IMR-90 (cell line): ENCODE measurements at regions not wholly inside any gene's neighbourhood (a gene's known extent, or its start where the extent isn't known, plus 50 kb on each side); places are given as distances from the start of the nearest gene placed in this dataset.

Experiments
- ATAC-seq: fragments of 200-7000 bp; cut with Tn5 transposase; 2 replicates; pipeline ENCODE4 v1.9.1; 2020; ENCODE audit warnings: low read depth, mild to moderate bottlenecking, moderate library complexity
- BruUV-seq: library from RNA; stranded (reverse); fragments of 400-500 nt; replicated peaks from 2 replicates; lab custom pipeline; 2021; lab: Mats Ljungman, UMichigan
- CTCF ChIA-PET: fragments of 300-600 bp; formaldehyde crosslinking; extraction: SDS; loops from one replicate; lab custom pipeline; 2021; ENCODE audit warnings: antibody characterized with exemption; lab: Yijun Ruan, JAX
- POLR2A ChIA-PET: fragments of 300-600 bp; sonication (Branson Sonifier 250); formaldehyde crosslinking; loops from one replicate; lab custom pipeline; 2022; ENCODE audit warnings: antibody characterized with exemption; ENCODE audit not compliant: unreplicated experiment; lab: Charles Lee
- DNase-seq: peaks from one replicate; pipeline ENCODE4 v3.0.0; 2013
- H2AFZ ChIP-seq: replicated peaks from 2 replicates; pipeline ENCODE3; 2013; ENCODE audit warnings: low read length, mild to moderate bottlenecking; ENCODE audit not compliant: poor library complexity
- H2AK5ac ChIP-seq: 2 replicates; pipeline ENCODE4 v1.6.1; 2013; ENCODE audit warnings: low read depth, low read length, inconsistent platforms
- H2AK9ac ChIP-seq: replicated peaks from 2 replicates; pipeline ENCODE3; 2013; ENCODE audit warnings: mild to moderate bottlenecking, low read depth, low read length, moderate library complexity; ENCODE audit not compliant: poor library complexity
- H2BK120ac ChIP-seq: 2 replicates; pipeline ENCODE4 v1.6.1; 2013; ENCODE audit warnings: low read depth, low read length, inconsistent platforms
- H2BK15ac ChIP-seq: 3 replicates; pipeline ENCODE4 v1.6.1; 2013; ENCODE audit warnings: low read depth, low read length, inconsistent platforms
- H2BK20ac ChIP-seq: 2 replicates; pipeline ENCODE4 v1.6.1; 2013; ENCODE audit warnings: low read depth, mild to moderate bottlenecking, inconsistent platforms, low read length, moderate library complexity
- H2BK5ac ChIP-seq: 2 replicates; pipeline ENCODE4 v1.6.1; 2013; ENCODE audit warnings: mild to moderate bottlenecking, low read depth, low read length, inconsistent platforms; ENCODE audit not compliant: poor library complexity, severe bottlenecking
- H3K14ac ChIP-seq: replicated peaks from 2 replicates; pipeline ENCODE4 v1.6.1; 2013; ENCODE audit warnings: low read depth, low read length, inconsistent platforms
- H3K18ac ChIP-seq: 2 replicates; pipeline ENCODE4 v1.6.1; 2013; ENCODE audit warnings: low read depth, low read length, control low read depth
- H3K23ac ChIP-seq: 2 replicates; pipeline ENCODE4 v1.6.1; 2013; ENCODE audit warnings: low read depth, low read length, inconsistent platforms
- H3K27ac ChIP-seq: 2 replicates; pipeline ENCODE4 v1.5.1; 2013; ENCODE audit warnings: mild to moderate bottlenecking, control low read depth, low read length; ENCODE audit not compliant: insufficient read depth
- H3K27me3 ChIP-seq: 2 replicates; pipeline ENCODE4 v1.6.1; 2013; ENCODE audit warnings: low read length; ENCODE audit not compliant: control insufficient read depth, insufficient read depth
- H3K36me3 ChIP-seq: 2 replicates; pipeline ENCODE4 v1.6.1; 2013; ENCODE audit warnings: low read length, mixed read lengths; ENCODE audit not compliant: control insufficient read depth, insufficient read depth
- H3K4ac ChIP-seq: 2 replicates; pipeline ENCODE4 v1.6.1; 2013; ENCODE audit warnings: low read depth, low read length, inconsistent platforms
- H3K4me1 ChIP-seq: 2 replicates; pipeline ENCODE4 v1.6.1; 2013; ENCODE audit warnings: low read length, mixed read lengths; ENCODE audit not compliant: control insufficient read depth, insufficient read depth
- H3K4me2 ChIP-seq: 2 replicates; pipeline ENCODE4 v1.6.1; 2013; ENCODE audit warnings: low read depth, mild to moderate bottlenecking, control low read depth, low read length, moderate library complexity
- H3K4me3 ChIP-seq: 2 replicates; pipeline ENCODE4 v1.5.1; 2013; ENCODE audit warnings: low read depth, mild to moderate bottlenecking, control low read depth, low read length, moderate library complexity; ENCODE audit not compliant: insufficient read depth
- H3K56ac ChIP-seq: 2 replicates; pipeline ENCODE4 v1.6.1; 2013; ENCODE audit warnings: low read length, inconsistent platforms; ENCODE audit not compliant: insufficient read depth; ENCODE audit errors: extremely low read depth
- H3K79me1 ChIP-seq, 2 experiments: 2 replicates each; pipeline ENCODE4 v1.6.1; 2013; ENCODE audit warnings: low read length in 2 of 2, inconsistent platforms in 1 of 2, low read depth in 1 of 2
- H3K9ac ChIP-seq: 2 replicates; pipeline ENCODE4 v1.6.1; 2013; ENCODE audit warnings: low read depth, low read length, control low read depth
- H3K9me1 ChIP-seq: 2 replicates; pipeline ENCODE4 v1.6.1; 2013; ENCODE audit warnings: low read length, inconsistent platforms; ENCODE audit not compliant: insufficient read depth
- H3K9me3 ChIP-seq: 2 replicates; pipeline ENCODE4 v1.6.1; 2013; ENCODE audit warnings: low read length; ENCODE audit not compliant: control insufficient read depth, insufficient read depth
- H4K20me1 ChIP-seq: 2 replicates; pipeline ENCODE4 v1.6.1; 2013; ENCODE audit warnings: low read length, inconsistent platforms; ENCODE audit not compliant: insufficient read depth
- H4K5ac ChIP-seq: 2 replicates; pipeline ENCODE4 v1.6.1; 2013; ENCODE audit warnings: mild to moderate bottlenecking, low read depth, low read length, control low read depth
- H4K8ac ChIP-seq, 2 experiments: 2 replicates each; pipeline ENCODE4 v1.6.1; 2013; ENCODE audit warnings: low read depth in 2 of 2, low read length in 2 of 2, control low read depth in 1 of 2, inconsistent platforms in 1 of 2
- H4K91ac ChIP-seq: 2 replicates; pipeline ENCODE4 v1.6.1; 2013; ENCODE audit warnings: low read depth, low read length, inconsistent platforms; ENCODE audit not compliant: insufficient read depth
- BHLHE40 ChIP-seq: fragments of 150-350 bp; IDR thresholded peaks from 2 replicates; pipeline ENCODE4 v1.6.1; 2016; ENCODE audit warnings: mild to moderate bottlenecking, low read depth, low read length
- CEBPB ChIP-seq: IDR thresholded peaks from 2 replicates; pipeline ENCODE4 v1.6.1; 2012; ENCODE audit warnings: low read depth, low read length, improper control_type of control experiment
- CHD1 ChIP-seq: IDR thresholded peaks from 2 replicates; pipeline ENCODE4 v1.6.1; 2012; ENCODE audit warnings: low read depth, low read length, improper control_type of control experiment
- FOS ChIP-seq: fragments of 150-350 bp; IDR thresholded peaks from 2 replicates; pipeline ENCODE4 v1.6.1; 2016; ENCODE audit warnings: low read depth, low read length
- MAFK ChIP-seq: IDR thresholded peaks from 2 replicates; pipeline ENCODE4 v1.6.1; 2012; ENCODE audit warnings: low read depth, low read length, improper control_type of control experiment
- MAZ ChIP-seq: IDR thresholded peaks from 2 replicates; pipeline ENCODE4 v1.6.1; 2012; ENCODE audit warnings: low read depth, mild to moderate bottlenecking, low read length, improper control_type of control experiment, moderate library complexity, borderline replicate concordance
- MXI1 ChIP-seq: IDR thresholded peaks from 2 replicates; pipeline ENCODE4 v1.6.1; 2012; ENCODE audit warnings: low read depth, mild to moderate bottlenecking, low read length, moderate library complexity, borderline replicate concordance
- NFE2L2 ChIP-seq: fragments of 150-350 bp; IDR thresholded peaks from 2 replicates; pipeline ENCODE4 v1.6.1; 2016; ENCODE audit warnings: low read depth, mild to moderate bottlenecking, low read length
- POLR2A ChIP-seq: IDR thresholded peaks from 2 replicates; pipeline ENCODE4 v1.6.1; 2012; ENCODE audit warnings: mild to moderate bottlenecking, low read depth, low read length
- RAD21 ChIP-seq: IDR thresholded peaks from 2 replicates; pipeline ENCODE4 v1.6.1; 2012; ENCODE audit warnings: low read length, improper control_type of control experiment
- RCOR1 ChIP-seq: IDR thresholded peaks from 2 replicates; pipeline ENCODE4 v1.6.1; 2012; ENCODE audit warnings: mild to moderate bottlenecking, low read length, improper control_type of control experiment; ENCODE audit not compliant: insufficient replicate concordance
- RFX5 ChIP-seq: IDR thresholded peaks from 2 replicates; pipeline ENCODE4 v1.8.0; 2012; ENCODE audit warnings: low read depth, mild to moderate bottlenecking, low read length, moderate library complexity
- SMC3 ChIP-seq: fragments of 150-350 bp; IDR thresholded peaks from 2 replicates; pipeline ENCODE4 v1.6.1; 2016; ENCODE audit warnings: low read depth, mild to moderate bottlenecking, antibody characterized with exemption, low read length, moderate library complexity
- WGBS, 2 experiments: methylation state at CpG; one replicate each; pipeline versions ENCODE4 v1.1.5 to v1.1.7; 2013; ENCODE audit warnings: missing lambda C conversion rate in 2 of 2; ENCODE audit not compliant: insufficient read length in 1 of 2; ENCODE audit errors: extremely low coverage in 2 of 2; 5-methylcytosine and 5-hydroxymethylcytosine counted together
- dilution Hi-C: fragments of 300-500 bp; cut with HindIII; formaldehyde crosslinking; loops from one replicate; pipeline ENCODE4 v1.14.3; 2018; ENCODE audit warnings: low sequenced_read_pairs; ENCODE audit not compliant: unreplicated experiment
- in situ Hi-C: fragments of 300-500 bp; cut with MboI; formaldehyde crosslinking; loops from 3 replicates; pipeline ENCODE4 v1.14.3; 2019; ENCODE audit warnings: low sequenced_read_pairs, inconsistent platforms, mixed read lengths
- intact Hi-C: fragments of 100-400 bp; cut with micrococcal nuclease; formaldehyde crosslinking; loops from 2 replicates; pipeline ENCODE4 v1.10.0; 2022
- TF ChIP-seq, protein P1 (sequence below): fragments of 150-350 bp; IDR thresholded peaks from 2 replicates; pipeline ENCODE4 v1.6.1; 2016; ENCODE audit warnings: low read depth, mild to moderate bottlenecking, low read length, moderate library complexity, borderline replicate concordance
- TF ChIP-seq, protein P2 (sequence below): conservative IDR thresholded peaks from 2 replicates; pipeline ENCODE4 v1.5.1; 2012; ENCODE audit warnings: mild to moderate bottlenecking, low read depth, low read length, improper control_type of control experiment
- TF ChIP-seq, protein P3 (sequence below): fragments of 150-350 bp; IDR thresholded peaks from 2 replicates; pipeline ENCODE4 v1.6.1; 2017; ENCODE audit warnings: mild to moderate bottlenecking, antibody characterized with exemption, low read length, low read depth

DNA sequence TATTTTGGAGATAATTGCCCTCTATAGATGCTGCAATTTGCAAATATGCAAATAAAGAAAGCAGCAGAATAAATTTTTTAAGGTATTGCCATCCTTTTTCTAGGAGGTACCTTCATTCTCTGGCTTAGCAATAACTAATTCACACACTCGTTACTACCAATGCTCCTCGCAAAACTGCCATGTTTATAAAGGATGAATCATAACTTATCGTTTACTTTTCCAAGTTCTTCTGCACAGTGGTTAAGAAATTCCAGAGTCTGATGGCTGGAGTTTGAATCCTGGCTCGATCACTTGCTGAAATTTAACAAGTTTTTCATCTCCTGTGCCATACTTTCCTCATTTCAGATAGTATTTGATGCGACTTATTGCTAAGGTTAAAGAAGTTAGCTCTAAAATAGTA, 708.6 kb upstream of the KLHL1 start:
- ChIA-PET CTCF (no interaction called here), POLR2A (no interaction called here)
- H2BK5ac ChIP-seq: no peak overlapping the region
- DNase-seq (peak; percentile 34), ATAC-seq (no peak)
- no peaks in the 10 kb centered on the region for H3K9me3 ChIP-seq
- H3K27ac ChIP-seq: no peak overlapping the region
- H3K18ac ChIP-seq: no peak overlapping the region
- no peaks in the 10 kb centered on the region for H3K4me1 ChIP-seq
- no peak overlapping the region for H3K4ac ChIP-seq
- BruUV-seq: no TSS peak
- WGBS, 2 experiments: no CpG with 5 or more reads among the region's 5 CpGs
- no peak overlapping the region for H3K14ac ChIP-seq
- no peak overlapping the region for H3K9ac ChIP-seq
- H2BK20ac ChIP-seq: no peak overlapping the region
- no peak overlapping the region for H4K8ac ChIP-seq
- no peak overlapping the region for H4K91ac ChIP-seq
- no peaks in the 10 kb centered on the region for H3K9me1 ChIP-seq
- no peak overlapping the region for H4K5ac ChIP-seq
- H4K20me1 ChIP-seq: no peaks in the 10 kb centered on the region
- no peak overlapping the region for H2AK9ac ChIP-seq
- H3K56ac ChIP-seq: no peak overlapping the region
- no peak overlapping the region for H3K4me2 ChIP-seq
- intact Hi-C loops (no loop called here), dilution Hi-C loops (no loop called here), in situ Hi-C loops (no loop called here)
- no peak for TF ChIP-seq FOS
- no peak for TF ChIP-seq BHLHE40
- TF ChIP-seq CEBPB: no peak
- TF ChIP-seq, protein P1, sequence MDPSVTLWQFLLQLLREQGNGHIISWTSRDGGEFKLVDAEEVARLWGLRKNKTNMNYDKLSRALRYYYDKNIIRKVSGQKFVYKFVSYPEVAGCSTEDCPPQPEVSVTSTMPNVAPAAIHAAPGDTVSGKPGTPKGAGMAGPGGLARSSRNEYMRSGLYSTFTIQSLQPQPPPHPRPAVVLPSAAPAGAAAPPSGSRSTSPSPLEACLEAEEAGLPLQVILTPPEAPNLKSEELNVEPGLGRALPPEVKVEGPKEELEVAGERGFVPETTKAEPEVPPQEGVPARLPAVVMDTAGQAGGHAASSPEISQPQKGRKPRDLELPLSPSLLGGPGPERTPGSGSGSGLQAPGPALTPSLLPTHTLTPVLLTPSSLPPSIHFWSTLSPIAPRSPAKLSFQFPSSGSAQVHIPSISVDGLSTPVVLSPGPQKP: no peak
- no peak for TF ChIP-seq RAD21
- TF ChIP-seq MXI1: no peak
- no peak for TF ChIP-seq MAZ
- no peak for TF ChIP-seq NFE2L2
- TF ChIP-seq MAFK: no peak
- TF ChIP-seq POLR2A: no peak
- no peak for TF ChIP-seq CHD1
- TF ChIP-seq SMC3: no peak
- TF ChIP-seq, protein P2, sequence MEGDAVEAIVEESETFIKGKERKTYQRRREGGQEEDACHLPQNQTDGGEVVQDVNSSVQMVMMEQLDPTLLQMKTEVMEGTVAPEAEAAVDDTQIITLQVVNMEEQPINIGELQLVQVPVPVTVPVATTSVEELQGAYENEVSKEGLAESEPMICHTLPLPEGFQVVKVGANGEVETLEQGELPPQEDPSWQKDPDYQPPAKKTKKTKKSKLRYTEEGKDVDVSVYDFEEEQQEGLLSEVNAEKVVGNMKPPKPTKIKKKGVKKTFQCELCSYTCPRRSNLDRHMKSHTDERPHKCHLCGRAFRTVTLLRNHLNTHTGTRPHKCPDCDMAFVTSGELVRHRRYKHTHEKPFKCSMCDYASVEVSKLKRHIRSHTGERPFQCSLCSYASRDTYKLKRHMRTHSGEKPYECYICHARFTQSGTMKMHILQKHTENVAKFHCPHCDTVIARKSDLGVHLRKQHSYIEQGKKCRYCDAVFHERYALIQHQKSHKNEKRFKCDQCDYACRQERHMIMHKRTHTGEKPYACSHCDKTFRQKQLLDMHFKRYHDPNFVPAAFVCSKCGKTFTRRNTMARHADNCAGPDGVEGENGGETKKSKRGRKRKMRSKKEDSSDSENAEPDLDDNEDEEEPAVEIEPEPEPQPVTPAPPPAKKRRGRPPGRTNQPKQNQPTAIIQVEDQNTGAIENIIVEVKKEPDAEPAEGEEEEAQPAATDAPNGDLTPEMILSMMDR: no peak
- no peak for TF ChIP-seq RFX5
- TF ChIP-seq RCOR1: no peak
- TF ChIP-seq, protein P3, sequence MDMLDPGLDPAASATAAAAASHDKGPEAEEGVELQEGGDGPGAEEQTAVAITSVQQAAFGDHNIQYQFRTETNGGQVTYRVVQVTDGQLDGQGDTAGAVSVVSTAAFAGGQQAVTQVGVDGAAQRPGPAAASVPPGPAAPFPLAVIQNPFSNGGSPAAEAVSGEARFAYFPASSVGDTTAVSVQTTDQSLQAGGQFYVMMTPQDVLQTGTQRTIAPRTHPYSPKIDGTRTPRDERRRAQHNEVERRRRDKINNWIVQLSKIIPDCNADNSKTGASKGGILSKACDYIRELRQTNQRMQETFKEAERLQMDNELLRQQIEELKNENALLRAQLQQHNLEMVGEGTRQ: no peak
- H2AK5ac ChIP-seq: no peak overlapping the region
- no peak overlapping the region for H2AFZ ChIP-seq
- no peak overlapping the region for H3K4me3 ChIP-seq
- H2BK15ac ChIP-seq: no peak overlapping the region
- no peak overlapping the region for H3K23ac ChIP-seq
- no peaks in the 10 kb centered on the region for H3K27me3 ChIP-seq
- H3K36me3 ChIP-seq: no peaks in the 10 kb centered on the region
- H3K79me1 ChIP-seq: no peaks in the 10 kb centered on the region
- no peak overlapping the region for H2BK120ac ChIP-seq
